Activated B cell treated with CpG ODN at 0.5 μM for 24 hours (primary cell): ENCODE measurements at regions not wholly inside any gene's neighbourhood (a gene's known extent, or its start where the extent isn't known, plus 50 kb on each side); places are given as distances from the start of the nearest gene placed in this dataset.

ENCODE experiments used
- ATAC-seq: fragments of 200-7000 bp; cut with Tn5 transposase; one replicate; pipeline ENCODE4 v1.10.0; 2021; ENCODE audit warnings: low read depth, mild to moderate bottlenecking, moderate library complexity
- CTCF ChIA-PET: fragments of 350-600 bp; sonication (Branson Sonifier 250); formaldehyde crosslinking; loops from one replicate; lab custom pipeline; 2021; ENCODE audit warnings: antibody characterized with exemption; lab: Charles Lee
- POLR2A ChIA-PET: fragments of 350-600 bp; sonication (Branson Sonifier 250); formaldehyde crosslinking; loops from one replicate; lab custom pipeline; 2021; ENCODE audit warnings: antibody characterized with exemption; lab: Charles Lee
- DNase-seq: peaks from one replicate; pipeline ENCODE4 v3.0.0; 2022
- H3K27ac Mint-ChIP-seq: one replicate; pipeline ENCODE4 v1.8.0; 2020; ENCODE audit warnings: mixed read lengths
- H3K27me3 Mint-ChIP-seq: one replicate; pipeline ENCODE4 v1.8.0; 2021; ENCODE audit warnings: mixed read lengths
- H3K36me3 Mint-ChIP-seq: one replicate; pipeline ENCODE4 v1.8.0; 2021; ENCODE audit warnings: low read depth, mixed read lengths
- H3K4me1 Mint-ChIP-seq: one replicate; pipeline ENCODE4 v1.8.0; 2021; ENCODE audit warnings: mixed read lengths
- H3K4me3 Mint-ChIP-seq: one replicate; pipeline ENCODE4 v1.8.0; 2020; ENCODE audit warnings: mild to moderate bottlenecking, mixed read lengths
- H3K9me3 Mint-ChIP-seq: one replicate; pipeline ENCODE4 v1.8.0; 2020; ENCODE audit warnings: mixed read lengths
- intact Hi-C: fragments of 100-400 bp; cut with micrococcal nuclease; formaldehyde crosslinking; loops from one replicate; pipeline ENCODE4 v1.15.1; 2024
- TF ChIP-seq, protein P1 (sequence below): fragments of 200-600 bp; IDR thresholded peaks from one replicate; pipeline ENCODE4 v1.8.0; 2022; ENCODE audit warnings: antibody characterized with exemption, mild to moderate bottlenecking

DNA sequence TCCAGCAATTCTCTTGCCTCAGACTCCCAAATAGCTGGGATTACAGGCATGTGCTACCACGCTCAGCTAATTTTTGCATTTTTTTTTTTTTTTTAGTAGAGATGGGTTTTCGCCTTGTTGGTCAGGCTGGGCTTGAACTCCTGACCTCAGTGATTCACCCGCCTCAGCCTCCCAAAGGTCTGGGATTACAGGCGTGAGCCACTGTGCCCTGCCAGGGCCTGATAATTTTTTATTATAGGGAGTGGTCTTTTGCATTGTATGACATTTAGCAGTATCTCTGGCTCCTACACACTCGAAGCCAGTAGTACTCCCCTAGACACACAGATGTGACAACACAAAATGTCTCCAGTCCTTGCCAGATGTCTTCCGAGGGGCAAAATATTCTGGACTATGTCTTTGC lies 124.0 kb downstream of the DKK1 start:
- TF ChIP-seq, protein P1, sequence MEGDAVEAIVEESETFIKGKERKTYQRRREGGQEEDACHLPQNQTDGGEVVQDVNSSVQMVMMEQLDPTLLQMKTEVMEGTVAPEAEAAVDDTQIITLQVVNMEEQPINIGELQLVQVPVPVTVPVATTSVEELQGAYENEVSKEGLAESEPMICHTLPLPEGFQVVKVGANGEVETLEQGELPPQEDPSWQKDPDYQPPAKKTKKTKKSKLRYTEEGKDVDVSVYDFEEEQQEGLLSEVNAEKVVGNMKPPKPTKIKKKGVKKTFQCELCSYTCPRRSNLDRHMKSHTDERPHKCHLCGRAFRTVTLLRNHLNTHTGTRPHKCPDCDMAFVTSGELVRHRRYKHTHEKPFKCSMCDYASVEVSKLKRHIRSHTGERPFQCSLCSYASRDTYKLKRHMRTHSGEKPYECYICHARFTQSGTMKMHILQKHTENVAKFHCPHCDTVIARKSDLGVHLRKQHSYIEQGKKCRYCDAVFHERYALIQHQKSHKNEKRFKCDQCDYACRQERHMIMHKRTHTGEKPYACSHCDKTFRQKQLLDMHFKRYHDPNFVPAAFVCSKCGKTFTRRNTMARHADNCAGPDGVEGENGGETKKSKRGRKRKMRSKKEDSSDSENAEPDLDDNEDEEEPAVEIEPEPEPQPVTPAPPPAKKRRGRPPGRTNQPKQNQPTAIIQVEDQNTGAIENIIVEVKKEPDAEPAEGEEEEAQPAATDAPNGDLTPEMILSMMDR: no peak
- ATAC-seq: no peak
- DNase-seq: no peak
- Mint-ChIP-seq H3K9me3 (no peaks in the 10 kb centered on the region), H3K4me3 (no peak overlapping the region), H3K36me3 (no peaks in the 10 kb centered on the region), H3K27ac (no peak overlapping the region), H3K27me3 (no peaks in the 10 kb centered on the region), H3K4me1 (peaks cover 8% of the 10 kb centered on the region)
- ChIA-PET POLR2A (no interaction called here), CTCF (no interaction called here)
- intact Hi-C loops: no loop called here

DNA sequence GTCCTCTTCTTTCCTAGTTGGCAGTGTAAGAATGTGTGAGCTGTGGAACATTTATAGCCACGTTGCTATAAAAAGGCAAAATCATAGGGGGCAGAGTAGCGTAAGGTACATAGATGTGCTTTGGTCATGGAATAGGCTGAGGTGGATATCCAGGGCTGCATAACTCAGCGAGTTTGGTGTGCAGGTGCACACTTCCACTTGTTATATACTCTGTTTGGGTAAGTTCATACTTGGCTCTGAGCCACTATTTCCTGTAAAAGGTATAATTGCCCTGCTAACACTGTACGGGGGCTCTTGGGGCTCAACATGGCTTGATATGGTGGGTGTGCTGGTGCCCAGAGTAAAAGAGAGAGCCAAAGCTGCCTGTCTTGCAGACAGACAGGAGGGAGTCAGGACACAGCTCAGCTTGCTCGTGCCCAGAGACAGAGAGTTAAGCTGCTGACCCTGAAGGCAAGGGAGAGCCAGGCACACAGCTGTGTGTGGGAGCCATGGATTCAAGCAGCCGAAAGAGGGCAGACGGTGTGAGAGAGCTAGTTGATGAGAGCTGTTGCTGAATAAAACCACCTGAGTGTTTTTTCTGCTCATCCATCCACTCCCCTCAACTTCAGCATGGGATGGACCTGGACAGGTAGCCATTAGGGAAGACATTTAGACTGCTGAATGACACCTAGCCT lies 126.7 kb downstream of the DKK1 start:
- intact Hi-C loops: no loop called here
- DNase-seq (no peak), ATAC-seq (no peak)
- no peaks in the 10 kb centered on the region for H3K36me3 Mint-ChIP-seq
- H3K27ac Mint-ChIP-seq: no peak overlapping the region
- H3K9me3 Mint-ChIP-seq: no peaks in the 10 kb centered on the region
- peaks cover 8% of the 10 kb centered on the region for H3K4me1 Mint-ChIP-seq
- CTCF ChIA-PET: no interaction called here
- no peak overlapping the region for H3K4me3 Mint-ChIP-seq
- H3K27me3 Mint-ChIP-seq: no peaks in the 10 kb centered on the region
- POLR2A ChIA-PET: no interaction called here
- TF ChIP-seq, protein P1: no peak

GRCh38 chr10:52442576-52442975 lies 128.5 kb downstream of the DKK1 start:
- ATAC-seq (no peak), DNase-seq (no peak)
- POLR2A ChIA-PET: no interaction called here
- Mint-ChIP-seq H3K36me3 (no peaks in the 10 kb centered on the region), H3K27ac (no peak overlapping the region), H3K9me3 (no peaks in the 10 kb centered on the region), H3K27me3 (no peaks in the 10 kb centered on the region), H3K4me3 (no peak overlapping the region), H3K4me1 (peaks cover 2% of the 10 kb centered on the region)
- CTCF ChIA-PET: no interaction called here
- TF ChIP-seq, protein P1: no peak
- intact Hi-C loops: no loop called here

DNA sequence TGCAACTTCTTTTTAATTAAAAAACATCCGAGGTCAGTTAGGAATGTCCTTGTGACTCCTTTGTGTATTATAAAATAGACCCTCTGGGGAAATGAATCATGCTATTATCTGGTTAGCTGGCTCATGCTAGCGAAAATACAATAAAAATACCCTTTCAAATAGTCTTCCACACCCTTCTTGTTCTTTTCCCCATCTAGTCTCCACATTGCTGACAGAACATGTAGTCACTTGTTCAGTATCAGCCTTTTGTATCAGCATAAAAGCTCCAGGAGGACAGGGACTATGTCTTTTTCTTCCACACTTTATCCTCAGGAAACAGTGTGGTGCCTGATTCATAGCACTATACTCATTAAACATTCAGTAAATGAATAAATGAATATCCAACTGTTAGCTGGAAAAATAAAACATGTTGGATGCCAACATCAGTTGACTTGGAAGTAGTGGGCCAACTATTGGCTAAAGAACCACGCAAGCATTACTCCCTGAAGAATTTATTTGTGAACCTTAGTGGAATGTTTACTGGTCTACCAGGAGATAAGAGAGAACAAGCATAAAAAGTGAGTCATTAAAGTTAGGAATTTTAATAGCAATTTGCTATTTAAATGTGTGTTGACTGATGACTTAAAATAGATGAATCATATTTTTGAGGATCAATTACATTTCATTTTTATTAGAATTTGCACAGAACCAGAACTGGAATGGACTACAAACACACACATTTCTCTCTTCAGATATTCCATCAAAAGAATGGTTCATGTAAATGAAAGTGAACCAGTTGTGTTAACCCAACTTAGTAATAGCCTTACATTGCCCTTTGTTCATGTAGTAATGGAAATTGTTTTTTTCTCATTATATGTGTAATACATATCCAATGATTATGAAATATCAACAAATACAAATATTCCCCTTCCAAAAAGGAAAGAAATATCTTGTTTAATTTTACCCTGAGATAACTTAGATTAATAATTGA lies 129.6 kb downstream of the DKK1 start:
- POLR2A ChIA-PET: no interaction called here
- no peak overlapping the region for H3K4me3 Mint-ChIP-seq
- H3K27ac Mint-ChIP-seq: no peak overlapping the region
- CTCF ChIA-PET: no interaction called here
- no peaks in the 10 kb centered on the region for H3K9me3 Mint-ChIP-seq
- H3K36me3 Mint-ChIP-seq: no peaks in the 10 kb centered on the region
- no peaks in the 10 kb centered on the region for H3K27me3 Mint-ChIP-seq
- intact Hi-C loops: no loop called here
- TF ChIP-seq, protein P1: no peak
- ATAC-seq (no peak), DNase-seq (no peak)
- peaks cover 2% of the 10 kb centered on the region for H3K4me1 Mint-ChIP-seq

DNA sequence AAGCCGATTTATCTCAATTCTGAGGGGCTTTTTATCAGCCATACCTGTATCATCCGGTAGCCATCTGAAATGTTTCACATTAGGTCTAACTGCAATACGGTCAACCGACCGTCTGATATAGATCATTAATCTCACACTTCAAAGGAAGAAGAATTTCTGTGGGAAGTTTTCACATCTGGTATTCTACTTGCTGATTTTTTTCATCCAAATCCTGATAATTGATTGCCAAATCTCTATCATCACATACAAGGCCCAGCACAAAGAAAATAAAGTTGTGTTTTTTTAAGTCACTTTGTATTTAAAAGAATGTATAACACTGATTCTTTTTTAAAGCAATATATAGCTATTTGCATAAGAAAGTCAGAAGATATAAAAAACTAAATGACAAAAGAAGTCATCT lies 132.3 kb downstream of the DKK1 start:
- ChIA-PET CTCF (no interaction called here), POLR2A (no interaction called here)
- TF ChIP-seq, protein P1: no peak
- Mint-ChIP-seq H3K4me3 (no peak overlapping the region), H3K9me3 (no peaks in the 10 kb centered on the region), H3K4me1 (peaks cover 2% of the 10 kb centered on the region), H3K36me3 (no peaks in the 10 kb centered on the region), H3K27me3 (no peaks in the 10 kb centered on the region), H3K27ac (no peak overlapping the region)
- ATAC-seq (no peak), DNase-seq (no peak)
- intact Hi-C loops: no loop called here
